ENCODE measurements at regions not wholly inside any gene's neighbourhood (a gene's known extent, or its start where the extent isn't known, plus 50 kb on each side); places are given as distances from the start of the nearest gene placed in this dataset.

GRCh38 chr2:220465700-220466099 is 838.3 kb downstream of the SLC4A3 start:
- no peaks in the 10 kb centered on the region for H4K20me1 ChIP-seq (ENCODE audit: insufficient read depth, low read length)
- H3K4me3 ChIP-seq (replicated peaks in 1 of 3; ENCODE audit: insufficient read depth in 1 of 3, low read depth in 2 of 3, low read length in 3 of 3) = no peak overlapping the region
- CTCF ChIA-PET (ENCODE audit: low intra/inter-chr PET ratio, low total read pairs) = no interaction called here
- H3K9me3 ChIP-seq (ENCODE audit: low read length) = no peaks in the 10 kb centered on the region
- BruUV-seq (replicated peaks) = no TSS peak
- DNase-seq (ENCODE audit: low spot score) = no peak
- no peaks in the 10 kb centered on the region for H3K79me2 ChIP-seq (ENCODE audit: insufficient read depth, low read length)
- POLR2A ChIA-PET = no interaction called here
- TF ChIP-seq ZBTB20 (CRISPR knock-in tag; IDR thresholded peaks at IDR 0.05; ENCODE audit: borderline replicate concordance, low read depth) (no peak), HOXA7 (CRISPR knock-in tag; IDR thresholded peaks at IDR 0.05) (no peak), TEAD2 (CRISPR knock-in tag; IDR thresholded peaks at IDR 0.05) (no peak), AGO2 (optimal IDR thresholded peaks at IDR 0.05; ENCODE audit: low read depth, low read length) (no peak), PRMT3 (CRISPR knock-in tag; IDR thresholded peaks at IDR 0.05; ENCODE audit: borderline replicate concordance, low read depth) (no peak), SPEN (CRISPR knock-in tag; IDR thresholded peaks at IDR 0.05; ENCODE audit: low read depth) (no peak), SALL1 (CRISPR knock-in tag; IDR thresholded peaks at IDR 0.05) (no peak), ZNF747 (CRISPR knock-in tag; IDR thresholded peaks at IDR 0.05; ENCODE audit: borderline replicate concordance) (no peak), ZMYM4 (CRISPR knock-in tag; IDR thresholded peaks at IDR 0.05) (no peak), ZNF326 (CRISPR knock-in tag; IDR thresholded peaks at IDR 0.05; ENCODE audit: borderline replicate concordance) (no peak), KAT8 (CRISPR knock-in tag; IDR thresholded peaks at IDR 0.05) (no peak), ZNF546 (CRISPR knock-in tag; conservative IDR thresholded peaks at IDR 0.05) (no peak), JUN (CRISPR knock-in tag; IDR thresholded peaks at IDR 0.05) (no peak)
- TF ChIP-seq, protein P1, sequence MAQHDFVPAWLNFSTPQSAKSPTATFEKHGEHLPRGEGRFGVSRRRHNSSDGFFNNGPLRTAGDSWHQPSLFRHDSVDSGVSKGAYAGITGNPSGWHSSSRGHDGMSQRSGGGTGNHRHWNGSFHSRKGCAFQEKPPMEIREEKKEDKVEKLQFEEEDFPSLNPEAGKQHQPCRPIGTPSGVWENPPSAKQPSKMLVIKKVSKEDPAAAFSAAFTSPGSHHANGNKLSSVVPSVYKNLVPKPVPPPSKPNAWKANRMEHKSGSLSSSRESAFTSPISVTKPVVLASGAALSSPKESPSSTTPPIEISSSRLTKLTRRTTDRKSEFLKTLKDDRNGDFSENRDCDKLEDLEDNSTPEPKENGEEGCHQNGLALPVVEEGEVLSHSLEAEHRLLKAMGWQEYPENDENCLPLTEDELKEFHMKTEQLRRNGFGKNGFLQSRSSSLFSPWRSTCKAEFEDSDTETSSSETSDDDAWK (CRISPR knock-in tag; IDR thresholded peaks at IDR 0.05) = no peak
- TF ChIP-seq, protein P2, sequence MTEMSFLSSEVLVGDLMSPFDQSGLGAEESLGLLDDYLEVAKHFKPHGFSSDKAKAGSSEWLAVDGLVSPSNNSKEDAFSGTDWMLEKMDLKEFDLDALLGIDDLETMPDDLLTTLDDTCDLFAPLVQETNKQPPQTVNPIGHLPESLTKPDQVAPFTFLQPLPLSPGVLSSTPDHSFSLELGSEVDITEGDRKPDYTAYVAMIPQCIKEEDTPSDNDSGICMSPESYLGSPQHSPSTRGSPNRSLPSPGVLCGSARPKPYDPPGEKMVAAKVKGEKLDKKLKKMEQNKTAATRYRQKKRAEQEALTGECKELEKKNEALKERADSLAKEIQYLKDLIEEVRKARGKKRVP (CRISPR knock-in tag; IDR thresholded peaks at IDR 0.05) = no peak
- no peak overlapping the region for H3K4me2 ChIP-seq (ENCODE audit: low read depth, low read length)
- ATAC-seq = no peak
- WGBS (ENCODE audit: low lambda C conversion rate) = 8% methylated on average over 4 of the region's 4 CpGs
- H3K4me1 ChIP-seq (ENCODE audit: insufficient read depth, low read length) = no peaks in the 10 kb centered on the region
- no peak overlapping the region for H3K27ac ChIP-seq (ENCODE audit: extremely low read length, insufficient read depth, low read length)
- no peak overlapping the region for H2AFZ ChIP-seq (ENCODE audit: low read length)
- intact Hi-C loops (cut with micrococcal nuclease; ENCODE audit: unreplicated experiment) = no loop called here
- in situ Hi-C loops (cut with HindIII; ENCODE audit: extremely low pct_ligation_motif_present, low pct_unique_long_range_greater_than_20kb) = no loop called here
- H3K9ac ChIP-seq (ENCODE audit: insufficient read depth, low read depth, low read length) = no peak overlapping the region
- no peak for FAIRE-seq
- no peaks in the 10 kb centered on the region for H3K36me3 ChIP-seq (replicated peaks in 1 of 2; ENCODE audit: control insufficient read depth in 1 of 2, insufficient read depth in 2 of 2, low read length in 2 of 2)
- no peaks in the 10 kb centered on the region for H3K27me3 ChIP-seq (ENCODE audit: control insufficient read depth in 1 of 2, insufficient read depth in 2 of 2, low read length in 2 of 2)
